ENCODE measurements at regions not wholly inside any gene's neighbourhood (a gene's known extent, or its start where the extent isn't known, plus 50 kb on each side); places are given as distances from the start of the nearest gene placed in this dataset.

- no peak overlapping the region for H2BK20ac ChIP-seq (ENCODE audit: low read depth, low read length, poor library complexity, severe bottlenecking)
- no peak overlapping the region for H2BK5ac ChIP-seq (ENCODE audit: insufficient read length, low read length)
- Mint-ChIP-seq H3K27ac (no peak overlapping the region), H3K9me3 (peaks cover 1 to 5% of the 10 kb centered on the region in 2 experiments; a peak in 1 of 5 replicates), H3K36me3 (ENCODE audit: insufficient read depth in 1 of 3, low read depth in 3 of 3) (peaks cover 0 to 9% (median 5%) of the 10 kb centered on the region in 3 experiments; a peak in 4 of 7 replicates), H3K27me3 (ENCODE audit: low read depth) (no peaks in the 10 kb centered on the region), H3K4me3 (no peak overlapping the region), H3K4me1 (no peaks in the 10 kb centered on the region)
- H3K4ac ChIP-seq (ENCODE audit: low read depth, low read length), result no peak overlapping the region
- H4K91ac ChIP-seq (ENCODE audit: insufficient read length, low read depth, low read length), result no peak overlapping the region
- H3K18ac ChIP-seq (ENCODE audit: insufficient read length, low read depth, low read length), result no peak overlapping the region
- H4K20me1 ChIP-seq (ENCODE audit: control insufficient read depth, insufficient read depth, insufficient read length), result no peaks in the 10 kb centered on the region
- H3K79me2 ChIP-seq (ENCODE audit: insufficient read depth, low read length), result no peaks in the 10 kb centered on the region
- no peak overlapping the region for H3T11ph ChIP-seq (ENCODE audit: low read length)
- DNase-seq, result no peak
- no peak overlapping the region for H3K23ac ChIP-seq (ENCODE audit: insufficient read length, low read depth, low read length)
- H3K27me3 ChIP-seq (ENCODE audit: insufficient read depth, low read length), result no peaks in the 10 kb centered on the region
- TF ChIP-seq CTCF (conservative IDR thresholded peaks at IDR 0.05), result no peak
- H3K4me1 ChIP-seq (ENCODE audit: insufficient read depth, low read length), result no peaks in the 10 kb centered on the region
- no peak overlapping the region for H3K56ac ChIP-seq (ENCODE audit: insufficient read length, low read depth, low read length)
- no peak overlapping the region for H3K27ac ChIP-seq (ENCODE audit: insufficient read length, low read depth, low read length)
- no peak overlapping the region for H4K8ac ChIP-seq (replicated peaks; ENCODE audit: insufficient read length, low read depth, low read length)
- H3K79me1 ChIP-seq (ENCODE audit: insufficient read depth, low read depth, low read length, poor library complexity, severe bottlenecking), result no peaks in the 10 kb centered on the region
- H2BK120ac ChIP-seq (ENCODE audit: low read depth, low read length, poor library complexity, severe bottlenecking), result no peak overlapping the region
- H2BK12ac ChIP-seq (ENCODE audit: insufficient read length, low read depth, low read length), result no peak overlapping the region
- H2AFZ ChIP-seq (ENCODE audit: low read length), result no peak overlapping the region
- H4K5ac ChIP-seq (ENCODE audit: insufficient read length, low read depth, low read length), result no peak overlapping the region
- no peak overlapping the region for H3K9ac ChIP-seq (ENCODE audit: extremely low read depth, insufficient read length, low read length)
- no peaks in the 10 kb centered on the region for H3K9me3 ChIP-seq (ENCODE audit: control insufficient read depth, low read depth, low read length)
- no peak overlapping the region for H2BK15ac ChIP-seq (ENCODE audit: low read depth, low read length)
- no peaks in the 10 kb centered on the region for H3K23me2 ChIP-seq (ENCODE audit: insufficient read length, low read depth, low read length, poor library complexity, severe bottlenecking)
- no peak overlapping the region for H2AK5ac ChIP-seq (ENCODE audit: insufficient read length, low read length)
- no peak overlapping the region for H3K4me2 ChIP-seq (ENCODE audit: insufficient read depth, insufficient read length, low read length)
- H3K14ac ChIP-seq (ENCODE audit: insufficient read depth, low read length), result no peak overlapping the region
These were observed 1761.5 kb downstream of the PCDH9 start for GRCh38 chr13:65468628-65469027.
